Coronary artery (tissue), 2 donors: ENCODE measurements at regions not wholly inside any gene's neighbourhood (a gene's known extent, or its start where the extent isn't known, plus 50 kb on each side); places are given as distances from the start of the nearest gene placed in this dataset.

Experiments
- DNase-seq: peaks from one replicate; pipeline ENCODE4 v3.0.0-alpha.2; 2017; ENCODE audit warnings: low spot score
- H3K27ac ChIP-seq, 2 donors: fragments of 200-600 bp; sonication (generic); one replicate each; pipeline ENCODE4 v1.5.1; 2016 to 2019
- H3K4me3 ChIP-seq: fragments of 200-600 bp; sonication (generic); 2 replicates; pipeline ENCODE4 v1.5.1; 2016; ENCODE audit warnings: mild to moderate bottlenecking, moderate library complexity
- TF ChIP-seq, protein P1 (sequence below): fragments of 200-600 bp; sonication (generic); IDR thresholded peaks from one replicate; pipeline ENCODE4 v1.5.1; 2019; ENCODE audit warnings: antibody characterized with exemption

DNA sequence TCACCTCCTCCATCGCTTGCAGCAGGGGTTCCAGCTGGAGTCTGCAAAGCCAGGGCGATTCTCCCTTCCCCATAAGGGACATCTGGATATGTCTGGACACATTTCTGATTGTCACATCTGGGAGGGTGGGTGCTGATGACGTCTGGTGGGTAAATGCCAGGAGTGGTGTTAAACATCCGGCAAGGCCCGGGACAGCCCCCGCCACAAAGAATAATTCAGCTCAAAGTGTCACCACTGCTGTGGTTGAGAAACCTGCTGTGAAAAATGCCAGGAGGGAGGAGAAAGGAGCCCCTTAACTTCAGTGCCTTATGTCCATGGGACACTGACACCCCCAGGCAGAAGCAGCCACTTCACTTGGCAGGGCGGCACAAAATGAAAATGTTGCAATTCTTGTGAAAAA, 179.4 kb upstream of the SDK2 start:
- no peak overlapping the region for H3K4me3 ChIP-seq
- TF ChIP-seq, protein P1, sequence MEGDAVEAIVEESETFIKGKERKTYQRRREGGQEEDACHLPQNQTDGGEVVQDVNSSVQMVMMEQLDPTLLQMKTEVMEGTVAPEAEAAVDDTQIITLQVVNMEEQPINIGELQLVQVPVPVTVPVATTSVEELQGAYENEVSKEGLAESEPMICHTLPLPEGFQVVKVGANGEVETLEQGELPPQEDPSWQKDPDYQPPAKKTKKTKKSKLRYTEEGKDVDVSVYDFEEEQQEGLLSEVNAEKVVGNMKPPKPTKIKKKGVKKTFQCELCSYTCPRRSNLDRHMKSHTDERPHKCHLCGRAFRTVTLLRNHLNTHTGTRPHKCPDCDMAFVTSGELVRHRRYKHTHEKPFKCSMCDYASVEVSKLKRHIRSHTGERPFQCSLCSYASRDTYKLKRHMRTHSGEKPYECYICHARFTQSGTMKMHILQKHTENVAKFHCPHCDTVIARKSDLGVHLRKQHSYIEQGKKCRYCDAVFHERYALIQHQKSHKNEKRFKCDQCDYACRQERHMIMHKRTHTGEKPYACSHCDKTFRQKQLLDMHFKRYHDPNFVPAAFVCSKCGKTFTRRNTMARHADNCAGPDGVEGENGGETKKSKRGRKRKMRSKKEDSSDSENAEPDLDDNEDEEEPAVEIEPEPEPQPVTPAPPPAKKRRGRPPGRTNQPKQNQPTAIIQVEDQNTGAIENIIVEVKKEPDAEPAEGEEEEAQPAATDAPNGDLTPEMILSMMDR = no peak
- no peak overlapping the region for H3K27ac ChIP-seq
- DNase-seq = no peak

DNA sequence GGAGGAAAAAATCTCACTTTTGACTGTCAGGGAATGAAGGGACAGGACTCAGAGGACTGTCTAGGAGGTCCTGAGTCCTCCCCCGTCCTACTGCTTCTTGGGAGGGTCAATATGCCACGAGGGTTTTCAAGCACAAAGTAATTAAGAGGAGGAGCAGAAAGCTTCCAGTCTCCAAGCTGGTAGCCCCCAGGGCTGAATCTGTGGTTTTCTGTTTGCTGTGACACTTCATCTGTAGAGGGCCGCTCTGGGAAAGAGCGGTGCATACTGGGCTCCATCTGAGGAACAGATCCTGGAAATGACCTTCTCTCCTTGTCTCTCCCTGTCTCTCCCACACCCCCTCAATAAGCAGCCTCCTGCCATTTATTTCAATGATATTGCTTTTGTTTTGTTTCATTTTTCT, 180.1 kb upstream of the SDK2 start:
- DNase-seq = no peak
- H3K4me3 ChIP-seq = no peak overlapping the region
- H3K27ac ChIP-seq = no peak overlapping the region
- TF ChIP-seq, protein P1 = no peak

DNA sequence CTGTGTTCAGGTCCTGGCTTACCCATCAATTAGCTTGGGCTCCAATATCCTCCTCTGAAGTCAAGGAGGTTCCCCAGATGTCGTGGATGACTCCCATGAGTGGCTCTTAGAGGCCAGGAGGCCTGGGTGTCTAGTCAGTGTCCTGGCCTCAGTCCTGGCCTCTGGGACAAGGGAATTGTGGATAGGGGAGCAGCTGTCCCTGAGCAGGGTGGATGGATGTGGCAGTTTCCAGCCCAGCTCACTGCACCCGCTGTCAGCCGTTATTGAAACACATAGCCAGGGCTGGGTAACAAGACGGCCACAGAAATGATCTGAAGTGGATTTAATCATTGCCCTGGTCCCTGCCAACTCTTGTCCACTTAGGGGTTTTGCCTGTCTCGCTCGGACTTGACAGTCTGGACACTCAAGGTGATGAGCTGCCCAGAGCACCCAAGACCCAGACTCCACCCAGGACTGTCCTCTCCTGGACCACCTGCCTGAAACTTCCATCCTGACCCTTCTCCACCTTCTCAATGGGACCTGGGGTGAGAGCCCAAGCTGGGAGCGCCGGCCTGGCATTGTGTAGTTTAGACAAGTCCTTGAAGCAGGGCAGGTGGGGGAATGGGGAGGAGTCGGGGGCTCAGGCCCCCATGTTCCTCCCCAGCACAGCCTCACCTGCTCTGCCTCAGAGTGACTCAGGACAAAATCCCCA, 182.1 kb upstream of the SDK2 start:
- no peak overlapping the region for H3K27ac ChIP-seq
- TF ChIP-seq, protein P1 = no peak

DNA sequence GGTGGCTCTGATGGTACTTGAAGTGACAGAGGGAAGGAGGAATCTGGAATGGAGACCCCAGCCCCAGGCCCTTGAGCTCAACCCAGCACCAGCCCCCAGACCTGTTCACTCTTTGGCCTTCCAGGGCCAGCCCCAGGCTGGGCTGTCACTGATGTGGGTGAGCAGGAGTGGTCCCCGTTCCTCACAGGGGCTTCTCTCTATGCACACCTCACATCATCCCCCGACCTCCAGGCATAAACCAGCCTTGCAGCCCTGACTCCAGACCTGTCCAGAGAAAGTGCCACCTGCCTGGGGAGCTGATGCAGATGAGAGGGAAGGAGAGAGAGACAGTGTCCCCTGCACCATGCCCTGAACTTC, 182.6 kb upstream of the SDK2 start:
- TF ChIP-seq, protein P1 = no peak
- H3K27ac ChIP-seq = no peak overlapping the region

More for the DNA sequence above, 182.1 kb upstream of the SDK2 start:
- no peak overlapping the region for H3K4me3 ChIP-seq
- no peak for DNase-seq

DNA sequence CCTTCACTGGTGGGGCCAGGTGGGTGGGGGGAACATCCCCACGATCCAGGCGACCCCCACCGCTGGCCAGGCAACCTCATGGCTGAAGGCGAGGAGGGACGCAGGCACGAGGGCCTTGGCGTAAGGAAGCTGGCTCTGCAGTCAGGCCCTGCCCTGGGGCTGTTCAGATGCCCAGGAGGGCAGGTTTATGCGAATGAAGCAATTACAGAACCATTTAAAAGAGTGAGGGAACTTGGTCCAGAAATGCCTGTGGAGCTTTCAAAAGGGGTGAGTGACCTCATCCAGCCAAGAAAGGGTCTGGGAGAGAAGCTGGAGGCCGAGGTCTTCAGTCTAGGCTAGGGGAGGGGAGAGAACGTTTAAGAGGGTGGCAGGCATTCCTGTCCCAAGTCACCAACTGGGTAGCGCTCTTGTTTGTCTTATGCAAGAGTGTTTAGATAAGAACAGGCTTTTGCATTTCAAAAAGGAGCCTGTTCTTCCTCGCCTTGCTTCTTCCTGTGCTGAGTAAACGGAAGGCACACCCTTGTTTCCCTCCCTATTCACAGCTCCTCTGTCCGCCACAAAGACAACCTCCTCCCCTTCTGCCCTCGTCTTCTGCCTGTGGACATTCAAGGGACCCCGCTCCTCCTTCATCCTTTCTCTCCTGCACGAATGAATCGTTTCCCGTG, 183.5 kb upstream of the SDK2 start:
- H3K27ac ChIP-seq = no peak overlapping the region
- no peak for DNase-seq
- H3K4me3 ChIP-seq = no peak overlapping the region
- TF ChIP-seq, protein P1 = no peak

More for the DNA sequence above, 182.6 kb upstream of the SDK2 start:
- H3K4me3 ChIP-seq = no peak overlapping the region
- DNase-seq = no peak

DNA sequence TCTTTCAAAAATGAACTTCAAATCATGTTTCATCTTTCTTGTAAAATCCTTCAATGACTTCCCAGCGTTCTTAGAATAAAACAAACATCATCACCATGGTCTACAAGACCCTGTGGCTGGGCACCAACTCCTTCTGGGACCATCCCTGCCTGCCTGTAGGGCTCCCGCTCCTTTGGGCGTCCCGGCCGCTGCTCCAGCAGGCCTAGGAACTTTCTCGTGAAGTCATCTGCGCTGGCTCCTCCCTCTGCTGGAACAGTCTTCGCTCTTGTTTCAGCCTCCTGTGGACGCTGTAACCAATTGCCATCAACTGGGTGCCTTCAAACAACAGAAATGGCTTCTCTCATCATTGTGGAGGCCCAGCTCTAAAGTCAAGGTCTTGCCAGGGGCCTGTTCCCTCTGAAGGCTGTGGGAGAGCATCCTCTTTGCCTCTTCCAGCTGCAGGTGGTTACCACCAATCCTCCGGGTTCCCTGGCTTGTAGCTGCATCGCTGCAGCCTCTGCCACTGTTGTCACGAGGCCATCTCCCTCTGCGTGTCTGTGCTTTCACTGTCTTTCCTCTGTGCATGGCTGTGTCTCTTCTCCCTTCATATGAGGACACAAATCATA, 185.5 kb upstream of the SDK2 start:
- no peak for DNase-seq
- TF ChIP-seq, protein P1 = no peak
- H3K27ac ChIP-seq = no peak overlapping the region
- no peak overlapping the region for H3K4me3 ChIP-seq
